MG63 (cell line): ENCODE measurements at regions not wholly inside any gene's neighbourhood (a gene's known extent, or its start where the extent isn't known, plus 50 kb on each side); places are given as distances from the start of the nearest gene placed in this dataset.

Source experiments
- DNase-seq: peaks from one replicate; pipeline ENCODE4 v3.0.0-alpha.2; 2020
- H3K27me3 ChIP-seq: fragments of 250-450 bp; sonication (Bioruptor Pico); 2 replicates; pipeline ENCODE4 v1.5.1; 2020; ENCODE audit warnings: mild to moderate bottlenecking, moderate library complexity
- H3K36me3 ChIP-seq: fragments of 250-450 bp; sonication (Bioruptor Pico); 2 replicates; pipeline ENCODE4 v1.5.1; 2020; ENCODE audit warnings: mild to moderate bottlenecking, moderate library complexity
- H3K4me3 ChIP-seq: fragments of 250-450 bp; sonication (Bioruptor Pico); 2 replicates; pipeline ENCODE4 v1.5.1; 2020; ENCODE audit warnings: mild to moderate bottlenecking, moderate library complexity
- H3K9me3 ChIP-seq: fragments of 250-450 bp; sonication (Bioruptor Pico); 2 replicates; pipeline ENCODE4 v1.5.1; 2020; ENCODE audit warnings: mild to moderate bottlenecking, moderate library complexity

DNA sequence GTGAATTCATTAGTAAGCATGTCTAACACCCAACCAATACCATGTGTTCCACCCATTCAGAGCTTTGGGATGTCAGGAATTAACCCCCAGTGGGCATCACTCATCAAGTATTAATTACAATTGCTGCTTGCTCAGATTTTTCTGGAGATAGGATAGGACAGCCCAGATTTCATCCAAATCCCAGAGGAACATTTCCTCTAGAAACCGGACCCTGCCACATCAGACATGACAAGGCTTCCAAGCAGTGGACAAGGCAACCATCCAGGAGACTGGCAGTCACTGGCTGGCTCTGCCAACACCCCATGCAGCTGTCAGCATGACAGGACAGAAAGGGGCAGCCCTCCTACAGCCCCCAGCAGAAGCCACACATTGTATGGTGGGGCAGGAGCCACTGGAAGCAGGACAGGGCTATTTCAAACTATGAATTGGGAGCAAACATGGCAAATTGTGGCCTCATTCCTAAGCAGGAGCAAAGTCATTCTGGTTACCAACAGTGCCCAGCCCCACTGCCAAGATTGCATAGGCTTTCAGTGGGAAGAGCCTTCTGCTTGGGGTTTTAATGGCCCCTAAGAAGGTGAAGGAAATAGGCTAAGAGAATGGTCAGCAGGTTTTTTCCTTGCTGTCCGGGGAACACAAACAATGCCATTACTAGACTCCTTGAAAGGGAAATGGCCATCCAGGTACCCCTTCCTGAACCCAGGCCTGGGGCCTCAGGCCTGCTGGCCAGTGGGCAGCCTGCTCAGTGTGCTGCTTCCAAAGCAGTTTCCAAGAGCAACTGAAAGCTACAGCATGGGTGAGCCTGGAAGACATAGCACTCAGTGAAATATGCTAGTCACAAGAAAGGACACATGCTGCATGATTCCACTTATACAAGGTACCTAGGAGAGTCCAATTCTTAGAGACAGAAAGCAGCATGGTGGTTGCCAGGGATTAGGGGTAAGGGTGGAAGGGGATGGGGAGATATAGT is 294.7 kb upstream of the SLC30A5 start:
- Histone ChIP-seq H3K36me3 (no peaks in the 10 kb centered on the region), H3K27me3 (no peaks in the 10 kb centered on the region), H3K9me3 (no peaks in the 10 kb centered on the region), H3K4me3 (no peak overlapping the region)
- peak; percentile 1 for DNase-seq

DNA sequence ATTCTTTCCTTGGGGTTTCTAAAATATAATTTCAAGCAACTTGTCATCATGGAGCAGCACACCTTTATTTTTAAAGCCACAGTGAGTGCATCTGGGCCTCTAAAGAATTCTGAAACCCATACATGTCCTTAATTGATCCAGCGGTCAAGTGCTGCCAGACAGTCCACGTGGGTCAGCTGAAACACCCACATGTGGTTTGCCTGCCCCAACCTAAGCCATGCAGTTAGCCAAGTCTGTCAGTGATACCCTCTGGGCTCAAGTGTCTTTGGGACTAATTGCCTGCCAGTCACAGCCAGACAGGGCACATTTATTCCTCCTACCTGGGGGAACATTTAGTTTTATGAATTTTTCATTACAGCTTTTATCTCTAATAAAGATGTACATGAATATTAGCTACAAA is 291.4 kb upstream of the SLC30A5 start:
- no peaks in the 10 kb centered on the region for H3K36me3 ChIP-seq
- no peaks in the 10 kb centered on the region; the same call in 1 of the 2 replicates for H3K27me3 ChIP-seq
- DNase-seq = no peak

DNA sequence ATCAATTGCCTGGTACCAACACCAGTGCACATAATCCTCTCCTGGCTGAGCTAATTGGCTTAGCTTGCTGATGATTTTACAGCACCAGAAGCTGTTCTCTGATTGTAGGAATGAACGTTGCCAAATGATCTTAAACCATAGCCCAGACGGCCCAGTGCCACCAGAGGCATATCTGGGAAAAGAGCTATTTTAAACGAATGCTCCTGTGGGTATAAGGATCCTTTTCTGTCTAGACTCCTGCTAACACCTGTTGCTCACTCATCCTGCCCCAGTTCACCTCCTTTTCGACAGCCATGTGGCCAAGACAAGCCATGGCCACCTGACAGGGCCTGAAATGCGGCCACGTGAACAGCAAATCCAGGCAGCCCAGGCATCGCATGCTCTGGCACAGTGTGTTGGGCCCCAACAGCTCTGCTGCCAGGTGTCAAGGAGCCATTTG is 289.9 kb upstream of the SLC30A5 start:
- Histone ChIP-seq H3K27me3 (no peaks in the 10 kb centered on the region; the same call in 1 of the 2 replicates), H3K9me3 (peaks cover 3% of the 10 kb centered on the region; the same call in 1 of the 2 replicates), H3K36me3 (no peaks in the 10 kb centered on the region), H3K4me3 (no peak overlapping the region)
- DNase-seq = no peak

More for the DNA sequence above, 291.4 kb upstream of the SLC30A5 start:
- no peak overlapping the region for H3K4me3 ChIP-seq
- H3K9me3 ChIP-seq = peaks cover 3% of the 10 kb centered on the region; the same call in 1 of the 2 replicates

DNA sequence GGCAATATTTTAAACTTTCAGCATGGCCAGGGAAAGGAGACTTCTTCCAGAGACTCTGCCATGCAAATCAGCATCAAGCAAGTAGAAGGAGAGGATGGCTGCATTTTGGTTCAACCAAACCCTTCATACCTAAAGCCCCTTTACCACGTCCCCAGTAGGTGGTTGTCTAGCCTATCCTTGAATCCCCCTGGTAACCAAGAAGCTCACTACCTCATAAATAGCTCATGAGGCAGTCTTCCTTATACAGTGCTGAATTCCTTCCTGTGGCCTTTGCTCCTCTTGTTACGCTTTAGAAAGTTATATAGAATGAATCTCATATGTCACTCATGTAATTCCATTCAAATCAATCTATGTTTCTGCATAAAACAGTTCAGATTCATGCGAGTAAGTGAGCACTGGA is 289.5 kb upstream of the SLC30A5 start:
- Histone ChIP-seq H3K27me3 (no peaks in the 10 kb centered on the region; the same call in 1 of the 2 replicates), H3K4me3 (no peak overlapping the region), H3K36me3 (no peaks in the 10 kb centered on the region), H3K9me3 (peaks cover 3% of the 10 kb centered on the region; the same call in 1 of the 2 replicates)
- no peak for DNase-seq

DNA sequence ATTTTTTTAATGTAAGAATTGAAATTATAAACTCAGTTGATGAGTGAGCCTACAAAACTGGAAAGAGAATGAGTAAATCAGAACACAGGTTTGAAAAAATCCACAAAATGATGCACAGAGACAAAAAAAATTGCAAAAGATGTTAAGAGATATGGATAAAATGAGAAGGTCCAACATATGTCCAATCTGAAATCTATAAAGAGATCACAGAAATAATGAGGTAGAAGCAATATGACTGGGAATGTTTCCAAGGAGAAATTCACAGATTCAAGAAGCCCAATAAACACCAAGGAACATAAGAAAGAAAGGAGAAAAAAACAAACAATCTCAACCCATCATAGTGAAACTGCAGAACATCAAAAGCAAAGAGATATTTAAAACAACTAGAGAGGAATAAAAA is 288.4 kb upstream of the SLC30A5 start:
- Histone ChIP-seq H3K27me3 (no peaks in the 10 kb centered on the region; the same call in 1 of the 2 replicates), H3K4me3 (no peak overlapping the region), H3K36me3 (no peaks in the 10 kb centered on the region), H3K9me3 (peaks cover 3% of the 10 kb centered on the region; the same call in 1 of the 2 replicates)
- DNase-seq = no peak

DNA sequence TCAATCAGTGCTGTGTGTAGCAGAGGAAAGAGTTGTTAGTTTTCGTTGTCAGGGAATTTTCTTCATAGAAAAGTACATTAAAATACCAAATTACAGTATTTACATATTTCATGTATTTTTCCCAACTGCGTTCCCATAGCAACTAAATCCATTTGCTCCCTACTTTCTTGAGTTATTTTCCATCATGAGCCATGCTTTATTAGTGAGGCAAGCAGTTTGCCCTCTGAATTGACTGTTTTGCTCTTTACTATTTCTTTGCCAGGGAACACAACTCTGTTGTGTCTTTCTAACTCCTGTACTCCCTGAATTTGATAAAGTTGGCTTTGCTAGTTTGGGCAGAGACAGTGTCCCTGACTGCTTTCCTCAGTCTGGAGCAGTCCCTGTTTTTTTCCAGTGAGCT is 276.2 kb upstream of the SLC30A5 start:
- Histone ChIP-seq H3K27me3 (peaks cover 2% of the 10 kb centered on the region; the same call in 1 of the 2 replicates), H3K4me3 (no peak overlapping the region), H3K36me3 (no peaks in the 10 kb centered on the region), H3K9me3 (no peaks in the 10 kb centered on the region; the same call in 1 of the 2 replicates)
- no peak for DNase-seq

DNA sequence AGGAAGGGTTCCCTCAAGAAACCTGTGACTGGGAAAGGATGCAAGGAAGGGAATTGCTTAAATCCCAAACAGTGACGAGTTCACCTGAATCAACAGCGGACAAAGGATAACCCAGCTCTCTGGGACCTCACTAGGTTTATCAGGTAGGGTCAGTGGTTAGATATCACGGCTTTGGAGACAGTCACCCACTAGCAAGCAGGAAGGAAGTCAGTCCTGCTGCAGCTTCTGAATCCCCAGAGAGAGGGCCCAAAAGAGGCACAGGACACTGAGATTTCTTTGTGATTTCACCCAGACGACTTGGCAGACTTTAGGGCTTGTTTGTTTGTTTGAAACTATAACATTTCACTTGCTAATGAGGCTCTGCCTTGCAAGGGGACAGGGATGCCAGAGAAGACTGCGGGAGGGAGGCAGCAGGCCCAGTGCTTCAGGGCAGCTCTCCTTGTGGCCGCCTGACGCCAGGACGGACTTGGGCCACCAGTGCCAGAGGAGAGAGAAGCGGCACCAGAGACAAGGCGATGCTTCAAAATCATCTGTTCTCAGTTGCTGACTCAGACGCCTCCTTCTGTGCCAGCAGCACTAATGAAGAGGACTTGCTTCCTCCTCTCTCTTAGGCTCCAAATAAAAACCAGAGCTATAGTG is 275.6 kb upstream of the SLC30A5 start:
- Histone ChIP-seq H3K36me3 (no peaks in the 10 kb centered on the region), H3K4me3 (no peak overlapping the region), H3K9me3 (no peaks in the 10 kb centered on the region; the same call in 1 of the 2 replicates), H3K27me3 (no peaks in the 10 kb centered on the region)
- DNase-seq = peak; percentile 35

DNA sequence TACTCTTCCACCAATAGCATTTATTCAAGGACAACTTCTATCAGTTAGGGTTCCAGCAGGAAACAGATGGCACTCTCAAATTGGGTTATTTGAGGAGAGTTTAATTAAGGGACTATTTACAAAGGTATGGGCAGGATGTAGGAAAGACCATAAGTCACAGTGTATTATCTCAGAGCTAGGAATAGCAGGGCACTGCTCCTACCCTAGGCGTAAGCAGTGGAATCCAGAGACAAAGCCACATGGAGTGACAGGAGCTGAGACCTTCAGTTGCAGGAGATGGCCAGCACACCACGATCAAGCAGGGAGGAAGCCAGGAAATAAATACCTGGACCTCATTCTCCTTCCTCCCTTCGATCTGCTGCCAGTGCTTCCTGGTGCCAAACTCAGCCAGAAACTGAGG is 274.9 kb upstream of the SLC30A5 start:
- Histone ChIP-seq H3K36me3 (no peaks in the 10 kb centered on the region), H3K4me3 (no peak overlapping the region)
- DNase-seq = no peak

DNA sequence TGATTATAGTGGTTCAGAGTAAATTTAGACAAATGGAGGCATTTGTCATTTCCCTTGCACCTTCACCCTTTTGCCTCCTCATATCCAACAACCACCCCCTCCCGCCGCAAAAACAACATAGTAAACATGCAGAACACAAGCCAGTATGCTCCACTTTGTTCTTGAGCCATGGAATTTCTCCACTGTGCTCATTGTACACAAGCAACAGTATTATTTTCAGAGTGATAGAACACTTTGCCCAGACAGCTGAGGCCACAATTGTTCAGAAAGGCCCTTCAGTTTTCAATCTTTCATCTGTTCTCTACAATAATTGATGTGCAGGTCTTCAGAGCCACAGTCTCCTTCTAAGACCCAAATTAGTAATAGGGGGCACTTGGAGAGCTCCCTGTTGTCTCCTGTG is 272.8 kb upstream of the SLC30A5 start:
- H3K9me3 ChIP-seq = no peaks in the 10 kb centered on the region
- no peak for DNase-seq
- H3K36me3 ChIP-seq = no peaks in the 10 kb centered on the region
- no peaks in the 10 kb centered on the region for H3K27me3 ChIP-seq
- H3K4me3 ChIP-seq = no peak overlapping the region

More for the DNA sequence above, 274.9 kb upstream of the SLC30A5 start:
- Histone ChIP-seq H3K9me3 (no peaks in the 10 kb centered on the region; the same call in 1 of the 2 replicates), H3K27me3 (no peaks in the 10 kb centered on the region)

DNA sequence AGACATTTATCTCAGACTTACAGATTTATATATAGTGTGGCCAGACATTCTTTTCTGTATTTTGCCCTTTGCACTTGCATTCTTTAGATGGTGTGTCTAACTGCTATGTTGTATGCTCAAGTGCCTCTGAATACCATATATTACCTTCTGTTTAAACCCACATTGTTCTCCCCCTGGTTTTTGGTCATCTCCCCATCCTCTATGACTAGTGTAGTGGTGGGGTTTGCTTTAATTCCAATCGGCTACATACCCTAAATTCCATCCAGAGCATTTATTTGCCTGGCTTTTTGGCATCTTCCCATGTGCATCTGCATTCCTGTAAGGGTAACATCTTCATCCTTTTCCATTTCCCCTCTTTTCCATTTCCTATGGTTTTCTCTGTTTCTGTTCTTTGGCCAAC is 271.0 kb upstream of the SLC30A5 start:
- Histone ChIP-seq H3K36me3 (no peaks in the 10 kb centered on the region), H3K9me3 (no peaks in the 10 kb centered on the region), H3K4me3 (no peak overlapping the region), H3K27me3 (no peaks in the 10 kb centered on the region)
- DNase-seq = no peak

DNA sequence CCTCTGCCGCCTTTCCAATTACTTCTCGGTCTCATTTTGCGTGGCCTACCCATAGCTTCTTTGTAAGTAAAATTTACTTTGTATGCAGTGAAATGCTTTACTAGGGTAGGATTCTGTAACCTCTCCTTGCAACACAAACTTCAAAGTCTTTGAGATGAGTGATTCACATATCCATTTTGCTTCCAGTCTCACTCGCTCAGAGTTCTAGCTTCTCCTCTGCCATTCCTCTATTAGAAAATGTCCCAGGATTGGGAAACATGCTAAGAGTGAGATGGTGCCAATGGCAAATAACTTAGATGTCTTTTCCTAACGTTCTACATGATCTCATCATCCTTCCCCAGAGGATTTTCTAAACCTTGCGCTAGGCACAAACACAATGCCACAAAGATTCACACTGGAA is 270.5 kb upstream of the SLC30A5 start:
- Histone ChIP-seq H3K4me3 (no peak overlapping the region), H3K27me3 (no peaks in the 10 kb centered on the region), H3K9me3 (no peaks in the 10 kb centered on the region), H3K36me3 (no peaks in the 10 kb centered on the region)
- no peak for DNase-seq

DNA sequence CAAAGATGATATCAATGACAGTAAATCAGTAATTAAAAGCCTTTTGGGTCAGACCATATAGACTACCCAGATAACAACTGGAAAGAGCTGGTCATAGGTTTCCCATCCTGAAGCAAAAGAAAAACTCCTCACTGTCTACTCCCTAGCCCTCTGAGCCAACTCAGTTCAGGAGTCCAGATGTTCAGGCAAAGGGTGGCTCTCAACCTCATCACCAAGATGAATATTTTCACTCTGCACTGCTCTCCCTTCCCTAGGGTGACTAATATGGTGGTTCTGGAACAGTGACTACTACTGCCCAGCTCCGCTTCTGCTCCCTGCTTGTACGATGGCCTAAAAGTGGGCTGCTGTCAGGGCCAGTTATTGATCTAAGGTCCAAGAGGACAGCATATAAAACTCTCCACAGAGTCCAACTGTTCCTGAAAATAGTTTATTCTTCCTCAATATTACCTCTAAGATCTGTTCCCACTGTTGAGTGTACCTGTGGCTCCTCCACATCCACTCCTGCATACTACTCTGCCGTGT is 263.4 kb upstream of the SLC30A5 start:
- Histone ChIP-seq H3K27me3 (no peaks in the 10 kb centered on the region), H3K4me3 (no peak overlapping the region), H3K9me3 (no peaks in the 10 kb centered on the region), H3K36me3 (no peaks in the 10 kb centered on the region)
- no peak for DNase-seq

DNA sequence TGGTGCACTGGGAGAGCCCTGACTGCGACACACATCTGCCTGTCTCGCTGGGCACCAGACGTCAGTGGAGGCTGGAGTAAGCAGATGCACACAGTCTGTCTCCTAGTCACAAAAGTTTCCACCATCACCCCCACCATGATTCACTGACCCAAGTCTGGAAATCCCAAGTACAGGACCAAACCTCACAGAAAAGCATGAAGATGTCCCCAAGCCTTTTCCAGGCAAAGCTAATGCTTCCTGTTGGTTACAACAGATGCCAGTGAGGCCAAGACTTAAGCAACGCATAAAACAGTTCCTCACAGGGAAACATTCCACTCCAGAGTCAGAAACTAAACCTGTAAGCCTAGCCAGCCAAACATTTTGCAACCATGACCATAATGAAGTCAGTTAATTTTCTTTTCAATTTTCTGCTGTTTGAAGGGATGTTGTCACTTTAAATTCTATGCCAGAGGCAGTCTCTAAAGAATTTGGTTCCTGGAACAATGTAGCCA is 259.3 kb upstream of the SLC30A5 start:
- no peak overlapping the region for H3K4me3 ChIP-seq
- no peak for DNase-seq
- no peaks in the 10 kb centered on the region for H3K36me3 ChIP-seq
- H3K9me3 ChIP-seq = no peaks in the 10 kb centered on the region
- H3K27me3 ChIP-seq = no peaks in the 10 kb centered on the region

DNA sequence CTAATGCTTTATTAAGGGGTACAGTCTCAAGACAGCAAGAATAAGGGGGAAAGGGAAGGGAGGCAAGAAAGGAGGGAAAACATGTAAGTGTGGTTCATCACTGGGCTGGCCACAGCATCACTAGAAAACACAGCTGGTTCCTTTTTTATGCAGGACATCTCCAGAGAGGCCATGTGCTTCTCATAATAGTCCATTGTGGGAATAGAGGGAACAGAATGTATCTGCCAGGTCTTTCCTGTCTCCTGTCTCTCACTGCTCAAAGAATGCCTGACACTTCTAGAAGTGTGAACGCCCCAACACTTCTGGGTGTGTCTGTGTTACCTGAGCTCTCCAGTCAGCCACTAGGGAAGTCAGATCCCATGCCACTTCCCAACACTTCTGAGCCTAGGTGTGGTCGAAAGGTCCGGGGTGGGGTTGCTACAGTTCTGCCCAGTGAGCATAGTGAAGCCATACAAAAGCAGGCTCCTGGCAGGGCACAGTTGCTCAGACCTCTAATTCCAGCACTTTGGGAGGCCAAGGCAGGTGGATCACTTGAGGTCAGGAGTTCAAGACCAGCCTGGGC is 255.6 kb upstream of the SLC30A5 start:
- no peaks in the 10 kb centered on the region for H3K36me3 ChIP-seq

DNA sequence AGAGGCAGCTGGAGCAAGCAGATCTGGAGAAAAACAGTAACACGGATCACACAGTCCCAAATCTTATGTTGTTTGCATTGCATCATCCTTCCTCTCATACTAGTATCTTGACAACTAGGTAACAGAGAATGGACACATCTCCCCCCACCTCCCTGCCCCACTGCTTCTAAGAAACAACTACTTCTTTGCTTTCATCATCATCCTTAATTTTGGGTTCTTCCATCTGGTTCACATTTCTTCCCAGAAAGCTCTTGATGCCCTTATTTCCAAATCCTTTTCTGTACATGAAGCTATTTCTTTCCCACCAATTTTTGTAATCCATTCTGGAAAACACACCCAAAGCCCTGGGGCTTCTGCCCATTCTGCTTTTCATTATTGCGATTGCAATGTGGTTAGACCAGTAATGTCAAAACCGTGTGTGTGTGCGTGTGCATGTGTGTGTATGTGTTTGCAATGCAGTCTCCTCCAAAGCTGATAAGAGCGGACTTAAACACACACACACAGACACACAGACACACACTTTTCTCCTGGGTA is 254.7 kb upstream of the SLC30A5 start:
- no peak for DNase-seq
- H3K4me3 ChIP-seq = no peak overlapping the region
- H3K9me3 ChIP-seq = no peaks in the 10 kb centered on the region
- no peaks in the 10 kb centered on the region for H3K27me3 ChIP-seq
- H3K36me3 ChIP-seq = no peaks in the 10 kb centered on the region

More for the DNA sequence above, 255.6 kb upstream of the SLC30A5 start:
- no peak overlapping the region for H3K4me3 ChIP-seq
- DNase-seq = no peak
- H3K27me3 ChIP-seq = no peaks in the 10 kb centered on the region
- H3K9me3 ChIP-seq = no peaks in the 10 kb centered on the region

DNA sequence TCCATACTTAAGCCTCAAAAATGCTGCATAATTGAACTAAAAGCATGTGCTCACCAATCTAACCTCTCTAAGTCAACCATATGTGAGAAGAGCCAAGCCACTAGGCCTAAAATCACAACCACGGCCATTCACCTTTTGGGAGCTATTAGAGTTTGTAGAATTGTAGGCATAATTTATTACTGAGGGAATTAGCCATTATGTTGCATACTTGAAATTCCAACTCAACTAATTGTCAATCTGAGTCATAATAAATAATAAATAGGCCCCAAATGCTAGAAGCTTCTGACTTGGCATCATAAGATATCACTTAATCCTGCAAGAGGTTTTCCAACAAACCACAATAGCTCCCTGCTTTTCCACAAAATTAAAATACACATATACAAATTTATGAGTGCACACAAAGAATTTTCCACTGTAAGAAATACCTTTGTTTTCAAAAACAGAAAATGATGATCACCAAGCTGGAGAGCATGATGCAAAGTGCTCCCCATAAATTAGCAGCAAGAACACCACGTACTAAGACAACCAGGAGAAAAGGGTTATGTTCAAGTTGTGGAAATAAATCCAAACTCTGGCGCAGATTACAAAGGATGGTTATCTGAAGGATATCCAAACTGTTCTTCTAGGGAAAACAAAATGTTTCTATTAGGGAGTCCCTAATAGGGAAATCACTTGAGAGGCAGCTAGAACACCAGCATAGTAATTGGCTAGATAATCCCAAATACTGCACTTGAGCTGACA is 250.0 kb upstream of the SLC30A5 start:
- H3K27me3 ChIP-seq = no peaks in the 10 kb centered on the region
- H3K4me3 ChIP-seq = no peak overlapping the region
- no peaks in the 10 kb centered on the region for H3K9me3 ChIP-seq
- DNase-seq = no peak
- H3K36me3 ChIP-seq = no peaks in the 10 kb centered on the region
